HEK293 (cell line): ENCODE measurements at regions not wholly inside any gene's neighbourhood (a gene's known extent, or its start where the extent isn't known, plus 50 kb on each side); places are given as distances from the start of the nearest gene placed in this dataset.

Source experiments
- CTCF ChIA-PET: fragments of 350-600 bp; formaldehyde crosslinking; extraction: SDS; loops from one replicate; lab custom pipeline; 2021; ENCODE audit warnings: antibody characterized with exemption; lab: Yijun Ruan, JAX
- POLR2A ChIA-PET: fragments of 300-600 bp; formaldehyde crosslinking; extraction: SDS; loops from one replicate; lab custom pipeline; 2020; ENCODE audit warnings: antibody characterized with exemption, inconsistent platforms; lab: Yijun Ruan, JAX
- H3K27ac ChIP-seq: fragments of 200-500 bp; sonication (Bioruptor generic); 2 replicates; pipeline ENCODE4 v1.5.1; 2014; ENCODE audit warnings: low read depth, low read length, control low read depth, inconsistent platforms; ENCODE audit errors: extremely low read depth
- H3K36me3 ChIP-seq, 2 experiments: fragments of 200-500 bp in 1 of 2; sonication (Bioruptor generic) in 1 of 2; 1 replicate in 1 of 2; 2 replicates in 1 of 2; pipeline ENCODE4 v1.5.1; 2014 to 2017; ENCODE audit warnings: inconsistent platforms in 2 of 2, low read length in 2 of 2; ENCODE audit not compliant: control insufficient read depth in 2 of 2, insufficient read depth in 1 of 2
- H3K4me1 ChIP-seq: fragments of 200-500 bp; sonication (Bioruptor generic); 2 replicates; pipeline ENCODE4 v1.5.1; 2014; ENCODE audit warnings: mild to moderate bottlenecking, low read length, inconsistent platforms; ENCODE audit not compliant: control insufficient read depth, insufficient read depth
- H3K4me3 ChIP-seq: 2 replicates; pipeline ENCODE4 v1.5.1; 2011; ENCODE audit warnings: low read depth, mild to moderate bottlenecking, control low read depth, low read length, moderate library complexity
- H3K9me3 ChIP-seq: fragments of 200-500 bp; sonication (Bioruptor generic); 2 replicates; pipeline ENCODE4 v1.5.1; 2014; ENCODE audit warnings: low read depth, low read length, inconsistent platforms; ENCODE audit not compliant: control insufficient read depth, insufficient read depth
- BCL6B ChIP-seq: fragments of 450-650 bp; formaldehyde crosslinking; IDR thresholded peaks from 2 replicates; pipeline ENCODE4 v1.5.1; 2017; ENCODE audit warnings: missing biosample characterization, missing genetic modification characterization
- HOXD13 ChIP-seq: sonication (generic); formaldehyde crosslinking; IDR thresholded peaks from 2 replicates; pipeline ENCODE4 v1.8.0; 2022; ENCODE audit warnings: missing genetic modification reagents, borderline replicate concordance
- SETDB1 ChIP-seq: IDR thresholded peaks from one replicate; pipeline ENCODE4 v1.6.1; 2017; ENCODE audit warnings: mild to moderate bottlenecking, low read length, moderate library complexity, mixed read lengths; ENCODE audit not compliant: insufficient read length
- SP7 ChIP-seq: fragments of 450-650 bp; formaldehyde crosslinking; IDR thresholded peaks from 2 replicates; pipeline ENCODE4 v1.5.1; 2016; ENCODE audit warnings: missing biosample characterization, missing genetic modification characterization
- ZBTB1 ChIP-seq: fragments of 450-650 bp; formaldehyde crosslinking; IDR thresholded peaks from 2 replicates; pipeline ENCODE4 v1.5.1; 2016; ENCODE audit warnings: missing biosample characterization, missing genetic modification characterization
- ZBTB48 ChIP-seq: fragments of 450-650 bp; formaldehyde crosslinking; IDR thresholded peaks from 2 replicates; pipeline ENCODE4 v1.5.1; 2016; ENCODE audit warnings: missing biosample characterization, missing genetic modification characterization
- ZNF157 ChIP-seq: fragments of 450-650 bp; formaldehyde crosslinking; IDR thresholded peaks from 2 replicates; pipeline ENCODE4 v1.5.1; 2016; ENCODE audit warnings: missing biosample characterization, missing genetic modification characterization
- ZNF19 ChIP-seq: fragments of 450-650 bp; formaldehyde crosslinking; IDR thresholded peaks from 2 replicates; pipeline ENCODE4; 2016; ENCODE audit warnings: missing biosample characterization, missing genetic modification characterization, low read depth
- ZNF239 ChIP-seq: fragments of 450-650 bp; formaldehyde crosslinking; IDR thresholded peaks from 2 replicates; pipeline ENCODE4 v1.5.1; 2016; ENCODE audit warnings: missing biosample characterization, missing genetic modification characterization
- ZNF391 ChIP-seq: fragments of 450-650 bp; formaldehyde crosslinking; IDR thresholded peaks from 2 replicates; pipeline ENCODE4 v1.5.1; 2016; ENCODE audit warnings: low read depth, missing biosample characterization, missing genetic modification characterization, borderline replicate concordance
- ZNF426 ChIP-seq: fragments of 450-650 bp; formaldehyde crosslinking; IDR thresholded peaks from 2 replicates; pipeline ENCODE4 v1.5.1; 2017; ENCODE audit warnings: missing biosample characterization, missing genetic modification characterization, mild to moderate bottlenecking, inconsistent platforms, moderate library complexity
- ZNF510 ChIP-seq: fragments of 450-650 bp; formaldehyde crosslinking; IDR thresholded peaks from 2 replicates; pipeline ENCODE4 v1.5.1; 2018; ENCODE audit warnings: mild to moderate bottlenecking, missing genetic modification characterization, missing biosample characterization; ENCODE audit not compliant: insufficient replicate concordance
- ZNF518A ChIP-seq: fragments of 450-650 bp; formaldehyde crosslinking; conservative IDR thresholded peaks from 2 replicates; pipeline ENCODE4 v1.5.1; 2016; ENCODE audit warnings: low read depth, missing biosample characterization, missing genetic modification characterization
- ZNF521 ChIP-seq: fragments of 450-650 bp; formaldehyde crosslinking; IDR thresholded peaks from 2 replicates; pipeline ENCODE4 v1.5.1; 2017; ENCODE audit warnings: missing biosample characterization, mild to moderate bottlenecking, missing genetic modification characterization
- ZNF624 ChIP-seq: fragments of 450-650 bp; formaldehyde crosslinking; IDR thresholded peaks from 2 replicates; pipeline ENCODE4 v1.5.1; 2017; ENCODE audit warnings: missing biosample characterization, missing genetic modification characterization
- ZNF670 ChIP-seq: fragments of 450-650 bp; formaldehyde crosslinking; IDR thresholded peaks from 2 replicates; pipeline ENCODE4 v1.5.1; 2016; ENCODE audit warnings: missing biosample characterization, missing genetic modification characterization, low read depth
- ZNF768 ChIP-seq: fragments of 450-650 bp; formaldehyde crosslinking; IDR thresholded peaks from 2 replicates; pipeline ENCODE4 v1.5.1; 2018; ENCODE audit warnings: missing biosample characterization, mild to moderate bottlenecking, missing genetic modification characterization
- ZNF837 ChIP-seq: fragments of 450-650 bp; formaldehyde crosslinking; IDR thresholded peaks from 2 replicates; pipeline ENCODE4 v1.5.1; 2016; ENCODE audit warnings: missing biosample characterization, missing genetic modification characterization
- TF ChIP-seq, protein P1 (sequence below): fragments of 450-650 bp; formaldehyde crosslinking; IDR thresholded peaks from 2 replicates; pipeline ENCODE4 v1.5.1; 2016; ENCODE audit warnings: missing biosample characterization, missing genetic modification characterization, low read depth
- TF ChIP-seq, protein P2 (sequence below): fragments of 450-650 bp; formaldehyde crosslinking; IDR thresholded peaks from 2 replicates; pipeline ENCODE4 v1.5.1; 2016; ENCODE audit warnings: missing biosample characterization, missing genetic modification characterization, borderline replicate concordance
- TF ChIP-seq, protein P3 (sequence below): fragments of 450-650 bp; formaldehyde crosslinking; IDR thresholded peaks from 2 replicates; pipeline ENCODE4 v1.5.1; 2016; ENCODE audit warnings: missing biosample characterization, missing genetic modification characterization
- TF ChIP-seq, protein P4 (sequence below): fragments of 450-650 bp; formaldehyde crosslinking; optimal IDR thresholded peaks from 2 replicates; pipeline ENCODE3; 2016; ENCODE audit warnings: missing biosample characterization, mild to moderate bottlenecking, missing genetic modification characterization

DNA sequence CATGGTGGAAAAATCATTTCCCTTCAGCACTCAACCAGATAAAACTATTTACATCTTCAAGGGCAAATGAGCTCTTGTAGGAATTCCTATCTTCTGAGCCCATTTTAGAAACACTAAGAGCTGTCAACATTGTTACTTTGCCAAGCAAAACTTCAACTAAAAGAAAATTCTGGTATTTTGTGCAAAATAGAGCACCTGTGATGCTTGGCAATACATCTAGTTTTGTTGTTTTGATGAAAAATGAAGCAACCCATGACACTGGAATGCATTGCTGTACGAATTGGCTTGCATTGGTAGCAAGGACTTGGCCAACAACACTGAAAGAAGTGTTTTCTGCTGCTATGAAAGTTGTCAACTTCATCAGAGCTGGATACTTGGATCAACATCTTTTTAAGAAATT lies 194.4 kb downstream of the COX18 start:
- TF ChIP-seq ZNF624 (tag by site-specific recombination), result no peak
- no peak for TF ChIP-seq ZNF837 (tag by site-specific recombination)
- TF ChIP-seq SETDB1, result no peak
- TF ChIP-seq BCL6B, result no peak
- no peak for TF ChIP-seq ZBTB1
- no peak for TF ChIP-seq ZNF239 (tag by site-specific recombination)
- TF ChIP-seq SP7 (tag by site-specific recombination), result no peak
- TF ChIP-seq, protein P1, sequence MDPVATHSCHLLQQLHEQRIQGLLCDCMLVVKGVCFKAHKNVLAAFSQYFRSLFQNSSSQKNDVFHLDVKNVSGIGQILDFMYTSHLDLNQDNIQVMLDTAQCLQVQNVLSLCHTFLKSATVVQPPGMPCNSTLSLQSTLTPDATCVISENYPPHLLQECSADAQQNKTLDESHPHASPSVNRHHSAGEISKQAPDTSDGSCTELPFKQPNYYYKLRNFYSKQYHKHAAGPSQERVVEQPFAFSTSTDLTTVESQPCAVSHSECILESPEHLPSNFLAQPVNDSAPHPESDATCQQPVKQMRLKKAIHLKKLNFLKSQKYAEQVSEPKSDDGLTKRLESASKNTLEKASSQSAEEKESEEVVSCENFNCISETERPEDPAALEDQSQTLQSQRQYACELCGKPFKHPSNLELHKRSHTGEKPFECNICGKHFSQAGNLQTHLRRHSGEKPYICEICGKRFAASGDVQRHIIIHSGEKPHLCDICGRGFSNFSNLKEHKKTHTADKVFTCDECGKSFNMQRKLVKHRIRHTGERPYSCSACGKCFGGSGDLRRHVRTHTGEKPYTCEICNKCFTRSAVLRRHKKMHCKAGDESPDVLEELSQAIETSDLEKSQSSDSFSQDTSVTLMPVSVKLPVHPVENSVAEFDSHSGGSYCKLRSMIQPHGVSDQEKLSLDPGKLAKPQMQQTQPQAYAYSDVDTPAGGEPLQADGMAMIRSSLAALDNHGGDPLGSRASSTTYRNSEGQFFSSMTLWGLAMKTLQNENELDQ (tag by site-specific recombination), result no peak
- TF ChIP-seq, protein P2, sequence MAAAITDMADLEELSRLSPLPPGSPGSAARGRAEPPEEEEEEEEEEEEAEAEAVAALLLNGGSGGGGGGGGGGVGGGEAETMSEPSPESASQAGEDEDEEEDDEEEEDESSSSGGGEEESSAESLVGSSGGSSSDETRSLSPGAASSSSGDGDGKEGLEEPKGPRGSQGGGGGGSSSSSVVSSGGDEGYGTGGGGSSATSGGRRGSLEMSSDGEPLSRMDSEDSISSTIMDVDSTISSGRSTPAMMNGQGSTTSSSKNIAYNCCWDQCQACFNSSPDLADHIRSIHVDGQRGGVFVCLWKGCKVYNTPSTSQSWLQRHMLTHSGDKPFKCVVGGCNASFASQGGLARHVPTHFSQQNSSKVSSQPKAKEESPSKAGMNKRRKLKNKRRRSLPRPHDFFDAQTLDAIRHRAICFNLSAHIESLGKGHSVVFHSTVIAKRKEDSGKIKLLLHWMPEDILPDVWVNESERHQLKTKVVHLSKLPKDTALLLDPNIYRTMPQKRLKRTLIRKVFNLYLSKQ (tag by site-specific recombination), result no peak
- TF ChIP-seq ZNF768 (tag by site-specific recombination), result no peak
- no peak for TF ChIP-seq ZNF670 (tag by site-specific recombination)
- TF ChIP-seq, protein P3, sequence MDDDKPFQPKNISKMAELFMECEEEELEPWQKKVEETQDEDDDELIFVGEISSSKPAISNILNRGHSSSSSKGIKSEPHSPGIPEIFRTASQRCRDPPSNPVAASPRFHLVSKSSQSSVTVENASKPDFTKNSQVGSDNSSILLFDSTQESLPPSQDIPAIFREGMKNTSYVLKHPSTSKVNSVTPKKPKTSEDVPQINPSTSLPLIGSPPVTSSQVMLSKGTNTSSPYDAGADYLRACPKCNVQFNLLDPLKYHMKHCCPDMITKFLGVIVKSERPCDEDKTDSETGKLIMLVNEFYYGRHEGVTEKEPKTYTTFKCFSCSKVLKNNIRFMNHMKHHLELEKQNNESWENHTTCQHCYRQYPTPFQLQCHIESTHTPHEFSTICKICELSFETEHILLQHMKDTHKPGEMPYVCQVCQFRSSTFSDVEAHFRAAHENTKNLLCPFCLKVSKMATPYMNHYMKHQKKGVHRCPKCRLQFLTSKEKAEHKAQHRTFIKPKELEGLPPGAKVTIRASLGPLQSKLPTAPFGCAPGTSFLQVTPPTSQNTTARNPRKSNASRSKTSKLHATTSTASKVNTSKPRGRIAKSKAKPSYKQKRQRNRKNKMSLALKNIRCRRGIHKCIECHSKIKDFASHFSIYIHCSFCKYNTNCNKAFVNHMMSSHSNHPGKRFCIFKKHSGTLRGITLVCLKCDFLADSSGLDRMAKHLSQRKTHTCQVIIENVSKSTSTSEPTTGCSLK (tag by site-specific recombination), result no peak
- no peak for TF ChIP-seq ZNF521 (tag by site-specific recombination)
- TF ChIP-seq ZBTB48 (tag by site-specific recombination), result no peak
- Histone ChIP-seq H3K4me3 (no peak overlapping the region), H3K36me3 (no peaks in the 10 kb centered on the region), H3K27ac (no peak overlapping the region), H3K4me1 (no peaks in the 10 kb centered on the region), H3K9me3 (no peaks in the 10 kb centered on the region)
- ChIA-PET POLR2A (no interaction called here), CTCF (no interaction called here)

DNA sequence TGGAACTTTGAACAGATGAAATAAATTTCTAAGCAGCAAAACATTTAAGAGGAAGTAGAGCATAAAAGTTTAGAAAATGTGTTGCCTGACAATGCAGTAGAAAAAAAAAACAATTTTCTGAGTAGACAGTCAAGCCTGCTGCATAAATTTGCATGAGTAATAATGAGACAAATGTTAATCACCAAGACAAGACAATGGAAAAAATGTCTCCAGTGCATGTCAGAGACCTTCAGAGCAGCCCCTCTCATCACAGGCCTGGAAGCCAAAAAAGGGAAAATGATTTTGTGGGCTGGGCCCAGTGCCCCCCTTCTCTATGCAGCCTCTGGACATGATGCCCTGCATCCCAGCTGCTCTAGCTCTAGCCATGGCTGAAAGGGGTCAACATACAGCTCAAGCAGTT lies 204.6 kb downstream of the COX18 start:
- POLR2A ChIA-PET, result no interaction called here
- no peaks in the 10 kb centered on the region for H3K36me3 ChIP-seq
- H3K27ac ChIP-seq, result no peak overlapping the region
- no peaks in the 10 kb centered on the region for H3K9me3 ChIP-seq
- CTCF ChIA-PET, result no interaction called here
- no peak overlapping the region for H3K4me3 ChIP-seq
- H3K4me1 ChIP-seq, result no peaks in the 10 kb centered on the region
- TF ChIP-seq ZNF391 (no peak), ZNF157 (tag by site-specific recombination) (no peak), ZNF19 (no peak), ZNF518A (tag by site-specific recombination) (no peak), ZNF426 (tag by site-specific recombination) (no peak), ZNF510 (tag by site-specific recombination) (no peak), HOXD13 (CRISPR knock-in tag) (no peak)
- TF ChIP-seq, protein P4, sequence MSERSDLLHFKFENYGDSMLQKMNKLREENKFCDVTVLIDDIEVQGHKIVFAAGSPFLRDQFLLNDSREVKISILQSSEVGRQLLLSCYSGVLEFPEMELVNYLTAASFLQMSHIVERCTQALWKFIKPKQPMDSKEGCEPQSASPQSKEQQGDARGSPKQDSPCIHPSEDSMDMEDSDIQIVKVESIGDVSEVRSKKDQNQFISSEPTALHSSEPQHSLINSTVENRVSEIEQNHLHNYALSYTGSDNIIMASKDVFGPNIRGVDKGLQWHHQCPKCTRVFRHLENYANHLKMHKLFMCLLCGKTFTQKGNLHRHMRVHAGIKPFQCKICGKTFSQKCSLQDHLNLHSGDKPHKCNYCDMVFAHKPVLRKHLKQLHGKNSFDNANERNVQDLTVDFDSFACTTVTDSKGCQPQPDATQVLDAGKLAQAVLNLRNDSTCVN (tag by site-specific recombination), result no peak
